Gastrocnemius medialis (tissue), 4 donors: ENCODE measurements at regions not wholly inside any gene's neighbourhood (a gene's known extent, or its start where the extent isn't known, plus 50 kb on each side); places are given as distances from the start of the nearest gene placed in this dataset.

Source experiments
- ATAC-seq, 2 donors: fragments of 150-250 bp; one replicate each; pipeline ENCODE4 v1.9.1; 2016
- DNase-seq, 2 donors: peaks; one replicate each; pipeline ENCODE4 v3.0.0-alpha.2; 2019
- H3K27ac ChIP-seq, 4 donors: fragments of 200-600 bp; sonication (generic); 1 replicate in 1 of 4; 2 replicates in 3 of 4; pipeline ENCODE4 v1.5.1; 2016 to 2018; ENCODE audit warnings: mild to moderate bottlenecking in 2 of 4, moderate library complexity in 1 of 4
- H3K27me3 ChIP-seq, 3 donors: fragments of 200-600 bp; sonication (generic) in 2 of 3; 1 replicate in 1 of 3; 2 replicates in 2 of 3; pipeline versions ENCODE4 v1.5.1 to v1.6.0; 2016 to 2019; ENCODE audit warnings: mild to moderate bottlenecking in 1 of 3, moderate library complexity in 1 of 3
- H3K36me3 ChIP-seq, 2 donors: fragments of 200-600 bp; sonication (generic) in 1 of 2; one replicate each; pipeline ENCODE4 v1.5.1; 2017 to 2018
- H3K4me1 ChIP-seq, 2 donors: fragments of 200-600 bp; sonication (generic) in 1 of 2; one replicate each; pipeline ENCODE4 v1.5.1; 2016 to 2017; ENCODE audit warnings: mild to moderate bottlenecking in 2 of 2
- H3K4me3 ChIP-seq, 4 donors: fragments of 200-600 bp; sonication (generic) in 3 of 4; 1 replicate in 1 of 4; 2 replicates in 3 of 4; pipeline ENCODE4 v1.5.1; 2016 to 2019; ENCODE audit warnings: mild to moderate bottlenecking in 2 of 4
- H3K9me3 ChIP-seq, 3 donors: fragments of 200-600 bp; sonication (generic) in 2 of 3; 1 replicate in 1 of 3; 2 replicates in 2 of 3; pipeline ENCODE4 v1.5.1; 2016 to 2019
- CTCF ChIP-seq, 5 experiments: fragments of 450-650 bp in 3 of 5; fragments of 200-600 bp in 2 of 5; sonication (generic) in 2 of 5; IDR thresholded peaks in 4 of 5; conservative IDR thresholded peaks in 1 of 5; 1 replicate in 4 of 5; 2 replicates in 1 of 5; pipeline ENCODE4 v1.5.1; 2016 to 2019; ENCODE audit warnings: antibody characterized with exemption in 5 of 5, mild to moderate bottlenecking in 3 of 5, moderate library complexity in 3 of 5
- POLR2A ChIP-seq, 2 donors: fragments of 450-650 bp; IDR thresholded peaks; one replicate each; pipeline ENCODE4 v1.6.1; 2017; ENCODE audit warnings: antibody characterized with exemption in 2 of 2, mild to moderate bottlenecking in 2 of 2, moderate library complexity in 2 of 2
- in situ Hi-C, 4 donors: fragments of 200-750 bp; cut with MboI; loops; one replicate each; pipeline versions ENCODE4 v1.15.0 to v1.8.0; 2017; ENCODE audit warnings: low sequenced_read_pairs in 4 of 4
- intact Hi-C: fragments of 100-400 bp; cut with DNase I; formaldehyde crosslinking; loops from one replicate; pipeline ENCODE4 v1.15.1; 2023; ENCODE audit warnings: low total_unique reads

GRCh38 chr5:28214292-28214691, 1175.9 kb upstream of the CDH9 start:
- DNase-seq: no peak
- Histone ChIP-seq H3K4me3 (no peak overlapping the region), H3K9me3 (no peaks in the 10 kb centered on the region)

GRCh38 chr5:28208356-28208755, 1170.0 kb upstream of the CDH9 start:
- no peak overlapping the region for H3K27ac ChIP-seq
- H3K27me3 ChIP-seq: no peaks in the 10 kb centered on the region
- intact Hi-C loops: no loop called here
- TF ChIP-seq POLR2A (IDR thresholded peaks at IDR 0.05): no peak
- TF ChIP-seq CTCF (IDR thresholded peaks at IDR 0.05 in 4 of 5, conservative IDR thresholded peaks at IDR 0.05 in 1 of 5): no peak
- H3K4me1 ChIP-seq: no peaks in the 10 kb centered on the region
- in situ Hi-C loops: no loop called here
- no peaks in the 10 kb centered on the region for H3K9me3 ChIP-seq
- H3K4me3 ChIP-seq: no peak overlapping the region
- no peak for DNase-seq
- H3K36me3 ChIP-seq: no peaks in the 10 kb centered on the region
- no peak for ATAC-seq

More at GRCh38 chr5:28214292-28214691, 1175.9 kb upstream of the CDH9 start:
- Histone ChIP-seq H3K27me3 (no peaks in the 10 kb centered on the region), H3K4me1 (no peaks in the 10 kb centered on the region), H3K27ac (no peak overlapping the region), H3K36me3 (no peaks in the 10 kb centered on the region)
- TF ChIP-seq POLR2A (IDR thresholded peaks at IDR 0.05): no peak
- no peak for TF ChIP-seq CTCF (IDR thresholded peaks at IDR 0.05 in 4 of 5, conservative IDR thresholded peaks at IDR 0.05 in 1 of 5)
- intact Hi-C loops: no loop called here
- ATAC-seq: no peak
- in situ Hi-C loops: no loop called here

GRCh38 chr5:28190011-28190410, 1151.6 kb upstream of the CDH9 start:
- intact Hi-C loops: no loop called here
- H3K4me1 ChIP-seq: no peaks in the 10 kb centered on the region
- TF ChIP-seq POLR2A (IDR thresholded peaks at IDR 0.05) (no peak), CTCF (IDR thresholded peaks at IDR 0.05 in 4 of 5, conservative IDR thresholded peaks at IDR 0.05 in 1 of 5) (no peak)
- in situ Hi-C loops: no loop called here
- no peak overlapping the region for H3K4me3 ChIP-seq
- no peaks in the 10 kb centered on the region for H3K9me3 ChIP-seq
- no peaks in the 10 kb centered on the region for H3K36me3 ChIP-seq
- no peak overlapping the region for H3K27ac ChIP-seq
- no peaks in the 10 kb centered on the region for H3K27me3 ChIP-seq
- DNase-seq (no peak), ATAC-seq (no peak)

- in situ Hi-C loops (no loop called here), intact Hi-C loops (no loop called here)
- Histone ChIP-seq H3K36me3 (no peaks in the 10 kb centered on the region), H3K27me3 (no peaks in the 10 kb centered on the region), H3K4me3 (no peak overlapping the region), H3K27ac (no peak overlapping the region), H3K9me3 (no peaks in the 10 kb centered on the region), H3K4me1 (no peaks in the 10 kb centered on the region)
- ATAC-seq: no peak
- TF ChIP-seq POLR2A (IDR thresholded peaks at IDR 0.05) (no peak), CTCF (IDR thresholded peaks at IDR 0.05 in 4 of 5, conservative IDR thresholded peaks at IDR 0.05 in 1 of 5) (no peak)
- DNase-seq: no peak
These were observed 1136.3 kb upstream of the CDH9 start for GRCh38 chr5:28174691-28175090.

GRCh38 chr5:28165096-28165495, 1126.7 kb upstream of the CDH9 start:
- intact Hi-C loops: no loop called here
- ATAC-seq (no peak), DNase-seq (no peak)
- Histone ChIP-seq H3K27ac (no peak overlapping the region), H3K9me3 (no peaks in the 10 kb centered on the region), H3K4me1 (no peaks in the 10 kb centered on the region), H3K4me3 (no peak overlapping the region), H3K27me3 (no peaks in the 10 kb centered on the region), H3K36me3 (no peaks in the 10 kb centered on the region)
- TF ChIP-seq POLR2A (IDR thresholded peaks at IDR 0.05) (no peak), CTCF (IDR thresholded peaks at IDR 0.05 in 4 of 5, conservative IDR thresholded peaks at IDR 0.05 in 1 of 5) (no peak)
- in situ Hi-C loops: no loop called here
